Fibroblast of pulmonary artery (primary cell): ENCODE measurements at regions not wholly inside any gene's neighbourhood (a gene's known extent, or its start where the extent isn't known, plus 50 kb on each side); places are given as distances from the start of the nearest gene placed in this dataset.
A peak's percentile ranks its signal among the peaks of the same experiment; 100 is the strongest.

Experiments used
- DNase-seq: peaks from one replicate; pipeline ENCODE4 v3.0.0-alpha.2; 2010; ENCODE audit warnings: low read depth
- H3K4me3 ChIP-seq: replicated peaks from 2 replicates; pipeline ENCODE4 v1.5.1; 2011; ENCODE audit warnings: low read depth, mild to moderate bottlenecking, control low read depth, low read length, moderate library complexity
- CTCF ChIP-seq: IDR thresholded peaks from 2 replicates; pipeline ENCODE4 v1.5.1; 2011; ENCODE audit warnings: mild to moderate bottlenecking, control low read depth, low read length, inconsistent platforms; ENCODE audit errors: missing control alignments

DNA sequence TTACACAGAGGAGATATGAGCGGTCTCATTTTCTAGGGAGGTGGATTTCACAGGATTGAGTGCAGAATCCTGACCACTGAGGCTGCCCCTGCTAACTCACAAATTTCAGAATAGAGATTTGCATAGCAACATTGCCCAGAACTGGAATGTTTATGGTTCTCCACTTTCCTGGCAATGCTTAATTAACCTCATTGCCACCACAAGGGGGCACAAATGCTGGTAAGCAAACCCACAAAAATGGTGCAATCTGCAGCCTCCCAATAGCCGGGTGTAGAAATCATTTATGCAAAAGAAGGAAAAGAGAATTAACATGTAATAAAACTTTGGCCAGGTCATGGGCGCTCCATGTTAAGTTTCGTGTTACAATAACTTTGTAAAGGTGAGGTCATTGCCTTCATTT lies 112.4 kb downstream of the CYRIA start:
- H3K4me3 ChIP-seq, result no peak overlapping the region
- DNase-seq, result peak; percentile 72
- TF ChIP-seq CTCF, result peak; percentile 72

- H3K4me3 ChIP-seq, result no peak overlapping the region
- no peak for TF ChIP-seq CTCF
- no peak for DNase-seq
Observed at GRCh38 chr2:16552202-16552601, 113.4 kb downstream of the CYRIA start.

- no peak for DNase-seq
- TF ChIP-seq CTCF, result no peak
- H3K4me3 ChIP-seq, result no peak overlapping the region
Observed at GRCh38 chr2:16548036-16548435, 117.6 kb downstream of the CYRIA start.

DNA sequence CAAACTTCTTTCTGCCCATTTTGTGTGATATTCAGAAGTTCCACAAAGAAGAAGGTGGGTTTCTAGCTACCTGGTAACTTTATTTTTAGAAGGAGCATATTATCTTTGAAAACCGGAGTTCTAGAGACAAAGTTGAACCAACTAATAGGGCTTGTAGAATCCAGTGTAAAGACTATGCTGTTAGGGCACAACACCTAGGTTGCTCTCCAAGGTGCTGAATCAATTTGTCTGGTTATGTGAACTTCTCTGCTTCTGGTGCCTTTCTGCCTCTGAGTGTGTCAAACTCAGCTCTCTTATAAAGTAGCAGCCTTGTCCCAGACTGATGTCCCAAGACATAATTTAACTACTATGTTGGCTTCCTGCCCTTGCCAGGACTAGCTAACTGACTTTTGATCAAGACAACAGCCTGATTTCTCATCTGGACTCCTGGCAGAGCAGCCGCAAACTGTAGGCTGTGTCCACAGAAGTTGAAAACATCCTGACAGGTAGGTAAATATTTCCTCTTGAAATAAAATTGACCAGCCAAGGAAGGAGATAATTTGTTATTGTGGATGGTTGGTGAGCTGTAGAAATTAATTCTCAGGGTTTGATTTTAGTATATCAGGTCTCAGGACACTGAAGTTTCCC lies 119.4 kb downstream of the CYRIA start:
- peak; percentile 67 for DNase-seq
- no peak for TF ChIP-seq CTCF
- H3K4me3 ChIP-seq, result no peak overlapping the region

DNA sequence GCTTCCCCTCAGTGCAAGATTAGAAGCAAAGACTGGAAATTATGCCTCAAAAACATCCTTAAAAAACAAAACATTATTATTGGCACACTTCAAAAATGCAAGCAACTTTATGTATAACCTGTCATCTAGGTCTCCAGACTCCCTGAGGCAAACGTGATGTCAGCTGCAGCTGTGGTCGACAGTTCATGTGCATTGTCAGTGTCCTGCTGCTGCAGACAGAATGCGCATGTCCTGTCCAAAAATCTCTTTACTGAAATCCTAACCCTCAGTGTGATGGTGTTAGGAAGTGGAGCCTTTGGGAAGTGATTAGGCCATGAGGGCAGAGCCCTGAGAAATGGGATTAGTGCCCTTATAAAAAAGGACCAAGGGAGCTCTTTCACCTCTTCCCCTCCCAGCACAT lies 126.9 kb downstream of the CYRIA start:
- DNase-seq, result no peak
- TF ChIP-seq CTCF, result no peak

DNA sequence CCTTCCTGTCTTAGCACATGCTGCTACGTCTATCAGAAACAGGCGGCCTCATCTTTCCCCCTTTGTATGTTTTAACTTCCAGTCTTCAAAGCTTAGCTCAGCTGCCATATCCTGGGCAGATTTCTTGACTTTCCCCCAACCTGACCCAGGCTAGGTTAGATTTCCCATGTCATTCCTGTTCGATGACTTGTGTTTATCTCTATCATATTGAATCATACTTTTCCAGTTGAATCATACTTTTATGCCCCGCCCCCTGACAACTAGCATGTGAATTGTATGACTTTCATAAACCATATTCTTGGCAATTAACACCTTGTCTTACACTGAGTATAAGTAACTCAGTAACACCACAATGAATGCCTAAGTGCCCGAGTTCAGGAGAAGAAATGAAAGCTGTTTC lies 128.3 kb downstream of the CYRIA start:
- no peak overlapping the region for H3K4me3 ChIP-seq
- DNase-seq, result no peak
- TF ChIP-seq CTCF, result no peak

More for the DNA sequence above, 126.9 kb downstream of the CYRIA start:
- H3K4me3 ChIP-seq, result no peak overlapping the region

DNA sequence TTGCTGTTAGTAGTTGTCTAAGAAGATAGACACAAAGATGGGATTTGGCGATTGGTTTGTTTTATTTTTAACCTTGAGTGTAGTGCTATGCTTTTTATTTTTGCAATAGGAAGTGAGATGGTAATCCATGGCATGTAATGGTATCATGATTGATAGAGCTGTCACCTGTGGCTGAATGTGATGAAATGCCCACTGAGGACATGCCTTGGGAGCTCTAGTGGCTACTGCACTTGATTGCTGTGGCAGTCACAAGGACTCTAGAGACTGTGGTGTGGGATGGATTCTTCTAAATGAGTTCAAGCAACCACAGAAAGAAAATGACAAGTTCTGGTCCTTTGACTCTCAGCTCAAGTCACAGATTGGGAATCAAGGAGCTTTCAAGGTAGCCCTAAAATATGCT lies 139.4 kb downstream of the CYRIA start:
- TF ChIP-seq CTCF, result no peak
- no peak for DNase-seq
- no peak overlapping the region for H3K4me3 ChIP-seq
